Inferior parietal cortex (tissue), 1 donor: ENCODE measurements at regions not wholly inside any gene's neighbourhood (a gene's known extent, or its start where the extent isn't known, plus 50 kb on each side); places are given as distances from the start of the nearest gene placed in this dataset.
A peak's percentile ranks its signal among the peaks of the same experiment; 100 is the strongest.
"Not testable (repeated sequence)": the region's sequence is repeated elsewhere in the genome, so short reads cannot be mapped to it uniquely, and the experiment has no call there.

Source experiments
- DNase-seq: peaks from one replicate; pipeline ENCODE4 v3.0.0-alpha.2; 2016; ENCODE audit errors: extremely low spot score

GRCh38 chr6:14290772-14291330 is 173.3 kb downstream of the CD83 start:
- DNase-seq, result no peak

- no peak for DNase-seq
Measured at GRCh38 chr6:14291331-14291730, 173.8 kb downstream of the CD83 start.

GRCh38 chr6:14292119-14292518 is 174.5 kb downstream of the CD83 start:
- no peak for DNase-seq

- no peak for DNase-seq
Measured at GRCh38 chr6:14294270-14294951, 176.8 kb downstream of the CD83 start.

- not testable (repeated sequence) for DNase-seq
Measured at GRCh38 chr6:14296698-14297097, 179.1 kb downstream of the CD83 start.

GRCh38 chr6:14297118-14297517 is 179.5 kb downstream of the CD83 start:
- DNase-seq, result not testable (repeated sequence)

- DNase-seq, result not testable (repeated sequence)
Measured at GRCh38 chr6:14300189-14300588, 182.6 kb downstream of the CD83 start.

GRCh38 chr6:14300721-14301120 is 183.1 kb downstream of the CD83 start:
- DNase-seq, result not testable (repeated sequence)

- not testable (repeated sequence) for DNase-seq
Measured at GRCh38 chr6:14301477-14301876, 183.9 kb downstream of the CD83 start.

GRCh38 chr6:14305131-14305530 is 187.6 kb downstream of the CD83 start:
- DNase-seq, result no peak

GRCh38 chr6:14305624-14306023 is 188.1 kb downstream of the CD83 start:
- DNase-seq, result no peak

- DNase-seq, result no peak
Measured at GRCh38 chr6:14306151-14306906, 188.8 kb downstream of the CD83 start.

- DNase-seq, result no peak
Measured at GRCh38 chr6:14309516-14309915, 191.9 kb downstream of the CD83 start.

- DNase-seq, result no peak
Measured at GRCh38 chr6:14309951-14310445, 192.4 kb downstream of the CD83 start.

GRCh38 chr6:14310960-14311359 is 193.4 kb downstream of the CD83 start:
- no peak for DNase-seq

- no peak for DNase-seq
Measured at GRCh38 chr6:14312587-14312986, 195.0 kb downstream of the CD83 start.

- no peak for DNase-seq
Measured at GRCh38 chr6:14313248-14313647, 195.7 kb downstream of the CD83 start.

GRCh38 chr6:14315353-14315752 is 197.8 kb downstream of the CD83 start:
- no peak for DNase-seq

- DNase-seq, result no peak
Measured at GRCh38 chr6:14316651-14317386, 199.2 kb downstream of the CD83 start.

- no peak for DNase-seq
Measured at GRCh38 chr6:14317387-14317970, 199.9 kb downstream of the CD83 start.

- DNase-seq, result peak; percentile 15
Measured at GRCh38 chr6:14320332-14320731, 202.8 kb downstream of the CD83 start.
